Transverse colon (tissue), 4 donors: ENCODE measurements at regions not wholly inside any gene's neighbourhood (a gene's known extent, or its start where the extent isn't known, plus 50 kb on each side); places are given as distances from the start of the nearest gene placed in this dataset.
A peak's percentile ranks its signal among the peaks of the same experiment; 100 is the strongest.

Experiments used
- DNase-seq: peaks from one replicate; pipeline ENCODE4 v3.0.0-alpha.2; 2019
- H3K27ac ChIP-seq, 4 donors: fragments of 200-600 bp; sonication (generic); 2 replicates each; pipeline ENCODE4 v1.5.1; 2016 to 2018; ENCODE audit warnings: inconsistent platforms in 4 of 4
- H3K27me3 ChIP-seq: fragments of 200-600 bp; sonication (generic); 2 replicates; pipeline ENCODE4 v1.5.1; 2017; ENCODE audit warnings: inconsistent platforms
- H3K36me3 ChIP-seq, 4 donors: fragments of 200-600 bp; sonication (generic); 2 replicates each; pipeline ENCODE4 v1.5.1; 2017 to 2019; ENCODE audit warnings: inconsistent platforms in 4 of 4
- H3K4me1 ChIP-seq, 4 donors: fragments of 200-600 bp; sonication (generic); 2 replicates each; pipeline ENCODE4 v1.5.1; 2017 to 2020; ENCODE audit warnings: inconsistent platforms in 4 of 4
- H3K4me3 ChIP-seq, 4 donors: fragments of 200-600 bp; sonication (generic); 1 replicate in 1 of 4; 2 replicates in 3 of 4; pipeline versions ENCODE4 v1.5.1 to v1.6.1; 2017 to 2019; ENCODE audit warnings: inconsistent platforms in 4 of 4
- H3K9me3 ChIP-seq, 2 donors: fragments of 200-600 bp; sonication (generic); 2 replicates each; pipeline ENCODE4 v1.5.1; 2017 to 2019; ENCODE audit warnings: inconsistent platforms in 2 of 2
- CTCF ChIP-seq, 5 experiments: fragments of 200-600 bp in 3 of 5; fragments of 450-650 bp in 2 of 5; sonication (generic) in 3 of 5; IDR thresholded peaks; 1 replicate in 2 of 5; 2 replicates in 3 of 5; pipeline ENCODE4 v1.5.1; 2016 to 2017; ENCODE audit warnings: antibody characterized with exemption in 5 of 5, inconsistent platforms in 3 of 5, mild to moderate bottlenecking in 2 of 5, moderate library complexity in 1 of 5
- EP300 ChIP-seq: sonication (generic); formaldehyde crosslinking; IDR thresholded peaks from one replicate; pipeline ENCODE4 v1.6.1; 2017; ENCODE audit warnings: antibody characterized with exemption, low read depth
- POLR2A ChIP-seq: fragments of 450-650 bp; IDR thresholded peaks from one replicate; pipeline ENCODE4 v1.6.1; 2016; ENCODE audit warnings: antibody characterized with exemption, mild to moderate bottlenecking, moderate library complexity
- POLR2AphosphoS5 ChIP-seq, 3 donors: sonication (generic); formaldehyde crosslinking; IDR thresholded peaks; one replicate each; pipeline ENCODE4 v1.6.1; 2016; ENCODE audit warnings: antibody characterized with exemption in 3 of 3
- WGBS, 2 donors: methylation state at CpG; one replicate each; pipeline ENCODE4 v1.1.5; 2018; ENCODE audit warnings: low coverage in 1 of 2; 5-methylcytosine and 5-hydroxymethylcytosine counted together
- in situ Hi-C, 4 donors: fragments of 200-750 bp; cut with MboI; loops; one replicate each; pipeline versions ENCODE4 v1.15.0 to v1.15.1; 2017; ENCODE audit warnings: low sequenced_read_pairs in 3 of 4, low pct_ligation_motif_present in 1 of 4, low pct_unique_long_range_greater_than_20kb in 1 of 4
- intact Hi-C: fragments of 100-400 bp; cut with DNase I; formaldehyde crosslinking; loops from one replicate; pipeline ENCODE4 v1.15.1; 2023; ENCODE audit warnings: low total_unique reads

DNA sequence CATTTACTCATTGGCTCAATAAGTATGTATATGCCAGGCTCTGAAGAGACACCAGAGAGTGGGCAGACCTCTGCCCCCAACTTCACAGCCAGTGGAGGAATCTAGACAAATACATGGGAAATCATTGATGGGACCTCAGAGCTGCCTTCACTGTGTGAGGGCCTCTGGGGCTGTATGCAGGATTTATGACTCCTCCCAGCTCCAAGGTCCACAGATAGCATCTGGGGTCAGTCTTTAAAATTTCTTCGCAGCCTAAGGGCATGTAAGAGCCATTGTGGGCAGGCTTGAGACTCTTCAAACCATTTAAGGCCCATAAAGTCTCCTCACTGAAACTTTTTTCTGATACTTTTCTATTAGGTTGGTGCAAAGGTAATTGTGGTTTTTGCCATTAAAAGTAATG, 125.5 kb downstream of the SPTSSA start:
- intact Hi-C loops = no loop called here
- no peaks in the 10 kb centered on the region for H3K9me3 ChIP-seq
- WGBS, 2 donors = 57 to 62% methylated on average over 1 of the region's 1 CpG
- DNase-seq = no peak
- in situ Hi-C loops = no loop called here
- H3K4me1 ChIP-seq = peaks cover 0 to 15% (median 7%) of the 10 kb centered on the region in 4 donors
- no peaks in the 10 kb centered on the region for H3K36me3 ChIP-seq
- H3K4me3 ChIP-seq = no peak overlapping the region
- H3K27me3 ChIP-seq = no peaks in the 10 kb centered on the region
- TF ChIP-seq POLR2A (no peak), CTCF (IDR thresholded peaks at IDR 0.05) (no peak), EP300 (no peak), POLR2AphosphoS5 (IDR thresholded peaks at IDR 0.05) (no peak)
- H3K27ac ChIP-seq = no peak overlapping the region

DNA sequence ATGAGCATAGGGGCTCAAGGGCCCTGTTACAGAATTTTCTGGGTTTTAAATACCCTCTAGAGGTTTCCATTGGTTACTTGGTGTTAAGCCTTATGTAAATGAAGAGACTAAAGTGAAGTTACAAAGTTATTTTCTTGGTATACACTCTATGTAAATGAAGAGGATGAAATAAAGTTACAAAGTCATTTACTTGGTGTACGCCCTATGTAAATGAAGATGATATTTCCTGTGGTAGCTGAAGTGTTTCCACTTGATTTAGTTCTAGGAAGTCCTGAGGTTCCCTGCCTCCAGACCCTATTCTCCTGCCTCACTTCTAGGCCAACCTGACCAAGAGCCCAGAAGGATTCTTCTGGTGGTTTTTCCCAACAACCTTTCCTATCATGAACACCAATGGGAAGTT, 126.1 kb downstream of the SPTSSA start:
- Histone ChIP-seq H3K4me1 (peaks cover 0 to 19% (median 8%) of the 10 kb centered on the region in 4 donors), H3K4me3 (no peak overlapping the region), H3K36me3 (no peaks in the 10 kb centered on the region), H3K27me3 (no peaks in the 10 kb centered on the region), H3K9me3 (no peaks in the 10 kb centered on the region), H3K27ac (no peak overlapping the region)
- no peak for TF ChIP-seq POLR2AphosphoS5 (IDR thresholded peaks at IDR 0.05)
- no peak for TF ChIP-seq CTCF (IDR thresholded peaks at IDR 0.05)
- TF ChIP-seq POLR2A = no peak
- no peak for TF ChIP-seq EP300
- in situ Hi-C loops (no loop called here), intact Hi-C loops (no loop called here)
- 43 to 50% methylated on average over 1 of the region's 1 CpG for WGBS, 2 donors
- DNase-seq = no peak

DNA sequence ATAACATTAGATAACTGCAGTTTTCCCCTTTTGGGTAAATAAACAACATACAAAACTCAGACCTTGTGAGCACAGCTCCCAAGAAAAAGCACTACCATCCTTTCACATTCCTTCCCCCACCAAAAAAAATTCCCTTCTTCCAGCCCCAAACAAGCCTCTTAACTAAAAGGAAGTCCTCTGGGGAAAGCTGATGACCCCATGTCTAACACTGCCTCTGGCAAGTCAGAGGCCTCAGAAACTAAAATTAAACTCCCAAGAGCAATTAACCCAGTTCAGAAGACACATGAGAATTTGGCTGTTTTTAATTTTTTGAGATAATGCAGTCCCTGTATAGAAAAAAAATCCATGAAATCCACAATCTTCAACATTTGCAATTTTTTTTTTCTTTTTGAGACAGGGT, 127.7 kb downstream of the SPTSSA start:
- DNase-seq = no peak

GRCh38 chr14:34331728-34332623, 130.1 kb downstream of the SPTSSA start:
- no peaks in the 10 kb centered on the region for H3K36me3 ChIP-seq
- no peak overlapping the region for H3K4me3 ChIP-seq
- peaks cover 5 to 19% (median 8%) of the 10 kb centered on the region in 4 donors for H3K4me1 ChIP-seq
- peak overlapping the region; percentile 33 to 71 (median 48) for H3K27ac ChIP-seq
- WGBS, 2 donors = 39 to 47% methylated on average over 7 to 9 of the region's 9 CpGs
- H3K27me3 ChIP-seq = no peaks in the 10 kb centered on the region
- intact Hi-C loops = no loop called here
- DNase-seq = peak; percentile 86
- TF ChIP-seq CTCF (IDR thresholded peaks at IDR 0.05) (peak; percentile 72 to 90 (median 83)), POLR2A (no peak)
- H3K9me3 ChIP-seq = no peaks in the 10 kb centered on the region
- in situ Hi-C loops = no loop called here

More for the DNA sequence above, 127.7 kb downstream of the SPTSSA start:
- intact Hi-C loops = no loop called here
- in situ Hi-C loops = no loop called here
- no peak for TF ChIP-seq POLR2A
- no peak for TF ChIP-seq CTCF (IDR thresholded peaks at IDR 0.05)
- no peak for TF ChIP-seq EP300
- no peak for TF ChIP-seq POLR2AphosphoS5 (IDR thresholded peaks at IDR 0.05)
- Histone ChIP-seq H3K9me3 (no peaks in the 10 kb centered on the region), H3K27me3 (no peaks in the 10 kb centered on the region), H3K36me3 (no peaks in the 10 kb centered on the region), H3K27ac (no peak overlapping the region), H3K4me3 (no peak overlapping the region), H3K4me1 (peaks cover 2 to 19% (median 8%) of the 10 kb centered on the region in 4 donors)
